ENCODE measurements at regions not wholly inside any gene's neighbourhood (a gene's known extent, or its start where the extent isn't known, plus 50 kb on each side); places are given as distances from the start of the nearest gene placed in this dataset.

DNA sequence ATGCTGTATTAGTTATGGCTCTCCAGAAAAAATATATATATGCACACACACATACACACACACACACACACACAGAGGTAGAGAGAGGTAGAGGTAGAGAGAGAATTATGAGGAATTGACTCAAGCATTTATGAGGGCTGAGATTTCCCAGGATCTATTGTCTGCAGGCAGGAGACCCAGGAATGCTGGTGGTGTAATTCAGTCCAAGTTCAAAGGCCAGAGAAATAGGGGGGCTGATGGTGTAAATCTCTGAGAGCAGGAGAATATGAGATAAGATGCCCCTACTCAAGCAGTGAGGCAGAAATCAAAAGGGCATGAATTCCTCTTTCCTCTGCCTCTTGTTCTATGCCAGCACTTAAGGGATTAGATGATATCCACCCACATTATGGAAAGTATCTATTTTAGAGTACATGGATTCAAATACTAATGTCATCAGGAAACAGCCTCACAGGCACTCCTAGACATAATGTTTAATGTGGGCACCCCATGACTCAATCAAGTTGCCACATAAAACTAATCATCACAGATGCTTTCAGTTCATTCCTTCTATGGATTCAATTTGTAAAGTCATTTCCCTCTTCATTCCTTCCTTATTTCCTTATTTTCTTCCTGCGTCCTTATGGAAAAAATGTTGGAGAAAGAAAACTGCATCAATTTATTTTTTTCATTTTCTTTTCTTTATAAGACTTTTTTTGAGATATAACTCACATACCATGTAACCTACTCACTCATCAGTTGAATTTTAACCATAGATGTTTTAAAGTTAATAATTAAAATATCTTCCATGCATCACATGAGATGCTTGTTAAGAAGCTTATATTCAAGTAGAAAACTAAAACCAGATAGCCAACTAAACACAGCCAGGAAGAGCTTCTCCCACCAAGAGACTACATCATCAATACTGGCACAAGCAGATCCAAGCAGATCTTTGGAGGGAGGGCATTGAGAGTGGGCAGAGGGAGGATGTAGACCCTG lies 406.2 kb downstream of the MBD2 start:
- no peak for DNase-seq

DNA sequence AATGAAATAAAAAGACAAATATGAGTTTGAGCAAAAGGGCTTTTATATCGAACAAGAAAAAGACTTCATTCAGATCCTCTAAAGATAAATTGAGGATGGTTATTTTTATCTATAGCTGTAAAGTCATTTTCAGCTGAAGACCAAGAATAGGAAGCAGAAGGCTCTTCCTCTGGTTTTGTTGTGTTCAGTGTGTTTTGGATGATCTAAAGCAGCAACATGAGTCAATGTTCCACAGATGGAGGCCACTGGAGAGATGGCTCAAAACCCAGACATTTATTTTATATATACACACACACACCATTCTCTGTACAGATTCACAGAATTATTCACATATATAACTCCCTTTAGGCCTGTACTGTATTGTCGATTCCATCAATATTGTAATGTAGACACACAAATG lies 424.3 kb downstream of the MBD2 start:
- DNase-seq: no peak

DNA sequence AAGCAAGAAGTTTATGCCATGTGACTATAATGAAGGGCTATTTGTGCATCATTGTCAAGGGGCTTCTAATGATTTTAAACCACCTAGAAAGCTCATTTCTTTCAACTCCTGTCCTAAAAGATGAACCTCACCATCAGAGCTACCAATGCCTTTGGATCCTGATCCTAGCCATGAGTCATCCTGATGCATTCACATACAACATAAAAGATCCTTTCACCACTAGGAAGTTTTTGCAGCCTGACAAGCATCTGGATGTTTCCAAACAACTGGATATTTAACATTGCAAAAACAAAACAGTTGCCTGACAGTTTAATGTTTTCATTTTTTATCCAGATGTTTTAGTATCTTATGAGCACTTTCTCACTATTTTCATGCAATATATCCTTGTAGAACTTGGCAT lies 425.3 kb downstream of the MBD2 start:
- DNase-seq: no peak

- no peak for DNase-seq
Measured at GRCh38 chr18:53798516-53798915, 426.0 kb downstream of the MBD2 start.

GRCh38 chr18:53797998-53798495 lies 426.4 kb downstream of the MBD2 start:
- DNase-seq: no peak

DNA sequence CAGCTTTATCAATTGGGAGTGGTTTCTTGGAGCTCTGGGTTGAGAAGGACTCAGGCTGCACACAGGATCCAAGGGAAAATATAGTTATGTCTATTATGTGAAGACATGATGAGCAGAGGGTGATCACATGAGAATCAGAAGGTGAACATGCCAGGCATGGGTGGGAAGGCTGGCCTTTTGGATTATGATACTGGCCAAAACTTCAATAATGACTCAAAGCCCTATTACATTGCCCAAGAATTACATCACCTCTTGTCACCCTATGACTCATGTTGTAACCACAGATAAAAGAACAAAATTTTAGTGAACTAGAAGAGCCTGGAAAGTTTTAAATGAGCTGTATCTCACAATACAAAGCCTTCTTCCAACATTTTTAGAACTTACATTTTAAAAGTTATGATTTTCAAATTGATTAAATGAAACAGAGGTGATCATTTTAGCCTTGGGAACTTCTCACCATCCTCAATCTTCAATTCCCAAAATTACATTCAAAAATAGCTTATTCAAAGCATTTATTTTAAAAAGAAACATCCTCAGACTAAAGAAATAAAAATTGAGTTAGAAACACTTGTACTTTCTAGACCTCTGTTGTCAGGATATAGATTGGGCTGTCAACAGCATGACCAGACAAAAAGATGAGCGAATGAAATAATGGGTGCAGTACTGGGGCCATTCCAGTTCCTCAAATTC lies 428.3 kb downstream of the MBD2 start:
- no peak for DNase-seq

DNA sequence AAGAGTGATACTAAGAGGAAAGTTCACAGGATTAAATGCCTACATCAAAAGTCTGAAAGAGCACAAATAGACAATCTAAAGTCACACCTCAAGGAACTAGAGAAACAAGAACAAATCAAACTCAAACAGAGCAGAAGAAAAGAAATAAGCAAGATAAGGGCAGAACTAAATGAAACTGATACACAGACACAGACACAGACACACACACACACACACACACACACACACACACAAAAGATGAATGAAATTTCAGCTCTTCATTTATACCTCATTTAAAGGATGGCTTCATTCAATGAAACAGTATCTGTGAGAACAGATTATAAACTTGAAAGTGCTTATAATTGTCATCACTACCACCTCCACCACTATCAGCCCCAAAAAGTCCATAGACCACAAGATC lies 428.9 kb downstream of the MBD2 start:
- no peak for DNase-seq

- DNase-seq: no peak
Measured at GRCh38 chr18:53795061-53795460, 429.4 kb downstream of the MBD2 start.

- no peak for DNase-seq
Measured at GRCh38 chr18:53792762-53793161, 431.7 kb downstream of the MBD2 start.

- DNase-seq: no peak
Measured at GRCh38 chr18:53790786-53791185, 433.7 kb downstream of the MBD2 start.

GRCh38 chr18:53789376-53790247 lies 434.9 kb downstream of the MBD2 start:
- no peak for DNase-seq

- no peak for DNase-seq
Measured at GRCh38 chr18:53785811-53786210, 438.7 kb downstream of the MBD2 start.

- DNase-seq: no peak
Measured at GRCh38 chr18:53784253-53784652, 440.2 kb downstream of the MBD2 start.

DNA sequence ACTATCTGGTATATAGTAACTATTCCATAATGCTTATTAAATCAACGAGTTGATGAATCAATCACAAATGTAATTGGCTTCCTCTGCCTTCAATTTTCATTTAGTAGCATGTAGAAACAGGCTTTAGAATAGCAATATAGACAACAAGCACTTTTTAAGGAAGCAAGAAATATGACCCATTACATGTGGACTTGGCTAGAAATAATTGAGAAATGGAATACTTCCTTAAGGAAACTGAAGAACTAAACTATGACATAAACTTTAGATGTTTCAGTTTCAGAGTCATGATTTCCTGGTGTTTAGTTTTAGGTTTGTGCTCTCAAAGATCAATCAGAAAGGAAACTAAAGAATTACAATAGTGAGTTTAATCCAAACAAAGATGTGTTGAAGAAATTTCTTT lies 443.8 kb downstream of the MBD2 start:
- no peak for DNase-seq

DNA sequence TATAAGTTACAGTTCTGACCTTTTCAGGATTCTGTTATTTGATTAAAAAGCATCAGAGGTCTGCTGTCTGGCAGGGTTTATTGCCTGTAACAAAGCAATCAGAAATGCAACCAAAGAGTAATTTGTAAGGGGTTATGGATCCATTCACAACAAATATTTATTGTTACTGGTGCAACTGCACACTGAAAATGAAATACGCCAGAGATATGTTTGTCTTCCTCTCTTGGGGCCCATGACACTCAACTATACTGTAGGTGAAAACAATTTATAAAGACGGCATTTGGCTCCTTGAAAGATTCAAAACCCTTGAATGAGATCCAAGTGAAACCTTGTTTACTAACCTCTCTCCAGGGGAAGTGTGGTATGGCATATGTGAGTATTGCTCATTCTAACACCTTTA lies 452.2 kb downstream of the MBD2 start:
- no peak for DNase-seq

GRCh38 chr18:53771664-53772063 lies 452.8 kb downstream of the MBD2 start:
- DNase-seq: no peak

GRCh38 chr18:53765211-53765610 lies 459.3 kb downstream of the MBD2 start:
- no peak for DNase-seq

- DNase-seq: no peak
Measured at GRCh38 chr18:53764086-53764485, 460.4 kb downstream of the MBD2 start.

GRCh38 chr18:53757328-53757727 lies 467.1 kb downstream of the MBD2 start:
- DNase-seq: no peak

- peak in 1 of 2 donors; percentile 40 for DNase-seq
Measured at GRCh38 chr18:53756610-53756972, 467.9 kb downstream of the MBD2 start.

DNA sequence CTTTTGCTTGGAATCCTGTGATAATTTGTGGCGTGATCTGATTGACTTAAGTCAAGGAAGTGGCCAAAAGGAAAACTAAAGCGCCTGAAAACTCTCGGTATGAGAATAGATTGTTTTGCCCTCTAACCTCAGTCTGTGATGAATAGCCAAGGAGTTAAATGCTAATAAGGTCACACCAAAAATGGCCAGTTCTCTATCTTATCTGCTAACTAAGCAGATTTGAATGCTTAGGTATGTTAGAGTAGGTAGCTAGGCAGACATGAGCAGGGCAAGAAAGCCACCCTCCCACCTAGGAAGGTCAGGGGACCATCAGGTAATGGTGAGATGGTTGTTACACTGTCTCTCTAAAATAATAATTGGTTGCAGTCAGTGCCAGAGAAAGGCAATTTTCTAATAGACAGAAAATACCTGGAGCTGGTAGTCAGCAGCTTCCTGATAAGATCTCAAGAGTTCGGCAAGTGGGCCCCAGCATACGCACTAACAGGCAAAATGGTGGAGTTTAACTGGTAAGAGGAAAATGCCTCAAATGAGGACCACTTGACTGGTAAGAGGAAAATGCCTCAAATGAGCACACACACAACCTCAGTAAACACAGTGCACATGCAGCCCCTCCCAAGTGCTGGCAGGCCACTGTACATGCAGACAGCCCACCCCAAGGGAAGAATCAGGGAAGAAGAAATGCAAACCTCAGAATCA lies 468.4 kb downstream of the MBD2 start:
- peak; percentile 38 to 45 for DNase-seq

Data from right lung (tissue), 2 donors.